GM12878 (cell line): ENCODE measurements at regions not wholly inside any gene's neighbourhood (a gene's known extent, or its start where the extent isn't known, plus 50 kb on each side); places are given as distances from the start of the nearest gene placed in this dataset.

Experiments used
- ATAC-seq: fragments of 200-7000 bp; cut with Tn5 transposase; 3 replicates; pipeline ENCODE4 v1.9.1; 2020; ENCODE audit warnings: mild to moderate bottlenecking, moderate library complexity
- BruUV-seq: library from RNA; stranded (reverse); fragments of 400-500 nt; replicated peaks from 2 replicates; lab custom pipeline; 2021; lab: Mats Ljungman, UMichigan
- CTCF ChIA-PET: fragments of 300-600 bp; sonication (Branson Sonifier 250); formaldehyde crosslinking; extraction: SDS; loops from one replicate; lab custom pipeline; 2021; ENCODE audit warnings: inconsistent platforms; lab: Yijun Ruan, JAX
- POLR2A ChIA-PET: fragments of 350-600 bp; formaldehyde crosslinking; extraction: SDS; loops from one replicate; lab custom pipeline; 2021; ENCODE audit warnings: inconsistent platforms; lab: Charles Lee
- RAD21 ChIA-PET: fragments of 300-600 bp; sonication (Branson Sonifier 250); formaldehyde crosslinking; loops from one replicate; lab custom pipeline; 2023; ENCODE audit warnings: antibody characterized with exemption; ENCODE audit not compliant: unreplicated experiment; lab: Charles Lee
- SMC1A ChIA-PET: fragments of 300-600 bp; sonication (Branson Sonifier 250); formaldehyde crosslinking; loops from one replicate; lab custom pipeline; 2023; ENCODE audit not compliant: unreplicated experiment, uncharacterized antibody; lab: Charles Lee
- DNase-seq: peaks from one replicate; pipeline ENCODE4 v3.0.0-alpha.2; 2011; ENCODE audit warnings: low read depth, low spot score
- FAIRE-seq: peaks from 3 replicates; lab custom pipeline; 2011; peaks lifted over from hg19 to GRCh38; lab: Jason Lieb, UNC
- H2AFZ ChIP-seq: 2 replicates; pipeline ENCODE4 v1.6.0; 2011; ENCODE audit warnings: low read depth, low read length, control low read depth; ENCODE audit not compliant: control insufficient read depth
- H3K27ac ChIP-seq: 2 replicates; pipeline ENCODE4 v1.5.1; 2011; ENCODE audit warnings: control low read depth; ENCODE audit not compliant: control insufficient read depth, insufficient read depth
- H3K27me3 ChIP-seq, 2 experiments: replicated peaks in 1 of 2; 2 replicates each; pipeline versions ENCODE4 v1.6.0 to v1.6.1; 2011; ENCODE audit warnings: low read length in 1 of 2; ENCODE audit not compliant: control insufficient read depth in 2 of 2, insufficient read depth in 2 of 2
- H3K36me3 ChIP-seq, 2 experiments: 2 replicates each; pipeline ENCODE4 v1.5.1; 2011; ENCODE audit warnings: low read length in 1 of 2; ENCODE audit not compliant: control insufficient read depth in 2 of 2, insufficient read depth in 2 of 2
- H3K4me1 ChIP-seq: 2 replicates; pipeline ENCODE4 v1.6.1; 2011; ENCODE audit warnings: mild to moderate bottlenecking, low read length, moderate library complexity, mixed read lengths; ENCODE audit not compliant: control insufficient read depth, insufficient read depth
- H3K4me2 ChIP-seq: 2 replicates; pipeline ENCODE4 v1.6.0; 2011; ENCODE audit warnings: control low read depth; ENCODE audit not compliant: control insufficient read depth, insufficient read depth
- H3K4me3 ChIP-seq: fragments of 200-600 bp; sonication (generic); 2 replicates; pipeline ENCODE4 v1.5.1; 2016
- H3K79me2 ChIP-seq: 2 replicates; pipeline ENCODE4 v1.6.0; 2011; ENCODE audit warnings: low read length; ENCODE audit not compliant: control insufficient read depth, insufficient read depth
- H3K9ac ChIP-seq: 2 replicates; pipeline ENCODE4 v1.8.0; 2011; ENCODE audit warnings: low read length, control low read depth, mixed read lengths; ENCODE audit not compliant: control insufficient read depth, insufficient read depth
- H3K9me3 ChIP-seq: replicated peaks from 3 replicates; pipeline ENCODE4 v1.5.1; 2011; ENCODE audit warnings: mild to moderate bottlenecking, low read length; ENCODE audit not compliant: control insufficient read depth, insufficient read depth
- H4K20me1 ChIP-seq: 2 replicates; pipeline ENCODE4 v1.6.0; 2011; ENCODE audit not compliant: control insufficient read depth, insufficient read depth
- BCLAF1 ChIP-seq: fragments of 450-650 bp; IDR thresholded peaks from 2 replicates; pipeline ENCODE4 v1.6.1; 2017; ENCODE audit warnings: antibody characterized with exemption, mild to moderate bottlenecking, moderate library complexity
- BHLHE40 ChIP-seq, 2 experiments: fragments of 450-650 bp in 1 of 2; IDR thresholded peaks; 2 replicates each; pipeline ENCODE4 v1.6.1; 2011 to 2017; ENCODE audit warnings: low read depth in 2 of 2, borderline replicate concordance in 1 of 2, improper control_type of control experiment in 1 of 2, low read length in 1 of 2, mild to moderate bottlenecking in 1 of 2
- BMI1 ChIP-seq: fragments of 450-650 bp; IDR thresholded peaks from 2 replicates; pipeline ENCODE4 v1.6.1; 2016; ENCODE audit warnings: mild to moderate bottlenecking, moderate library complexity, borderline replicate concordance
- CHD2 ChIP-seq: IDR thresholded peaks from 2 replicates; pipeline ENCODE4 v1.6.1; 2011; ENCODE audit warnings: low read depth, low read length, improper control_type of control experiment, borderline replicate concordance
- CREB1 ChIP-seq: IDR thresholded peaks from 2 replicates; pipeline ENCODE4 v1.6.1; 2012; ENCODE audit warnings: low read depth, mild to moderate bottlenecking, inconsistent platforms
- DPF2 ChIP-seq: fragments of 450-650 bp; IDR thresholded peaks from 2 replicates; pipeline ENCODE4 v1.6.1; 2017; ENCODE audit warnings: mild to moderate bottlenecking
- IRF3 ChIP-seq: fragments of 450-650 bp; IDR thresholded peaks from 2 replicates; pipeline ENCODE4 v1.6.1; 2014; ENCODE audit warnings: mild to moderate bottlenecking
- KDM1A ChIP-seq: fragments of 200-600 bp; sonication (generic); IDR thresholded peaks from 2 replicates; pipeline ENCODE4 v1.6.1; 2016; ENCODE audit warnings: borderline replicate concordance
- MAX ChIP-seq: IDR thresholded peaks from 2 replicates; pipeline ENCODE4 v1.6.1; 2012; ENCODE audit warnings: low read depth, low read length, improper control_type of control experiment
- MEF2B ChIP-seq: fragments of 450-650 bp; IDR thresholded peaks from 2 replicates; pipeline ENCODE4 v1.6.1; 2018; ENCODE audit warnings: mild to moderate bottlenecking, moderate library complexity; ENCODE audit not compliant: partially characterized antibody, poor library complexity, severe bottlenecking
- MTA2 ChIP-seq: fragments of 450-650 bp; IDR thresholded peaks from 2 replicates; pipeline ENCODE4 v1.6.1; 2016; ENCODE audit warnings: low read depth, mild to moderate bottlenecking, moderate library complexity
- PRDM15 ChIP-seq: fragments of 450-650 bp; formaldehyde crosslinking; IDR thresholded peaks from 2 replicates; pipeline ENCODE4 v1.4.0; 2020; ENCODE audit warnings: mild to moderate bottlenecking, moderate library complexity
- RBBP5 ChIP-seq: fragments of 200-600 bp; sonication (generic); conservative IDR thresholded peaks from 2 replicates; pipeline ENCODE4 v1.6.1; 2016
- YY1 ChIP-seq: IDR thresholded peaks from 2 replicates; pipeline ENCODE4 v1.6.1; 2011; ENCODE audit warnings: low read depth, mild to moderate bottlenecking, low read length
- ZNF274 ChIP-seq: IDR thresholded peaks from one replicate; pipeline ENCODE4 v1.8.0; 2011; ENCODE audit not compliant: insufficient read length, insufficient read depth
- in situ Hi-C: fragments of 300-500 bp; cut with MboI; formaldehyde crosslinking; loops from 9 replicates; pipeline ENCODE4 v1.14.3; 2018; ENCODE audit warnings: mixed read lengths
- intact Hi-C: fragments of 100-400 bp; cut with micrococcal nuclease; formaldehyde crosslinking; loops from one replicate; pipeline ENCODE4 v1.14.2; 2022; ENCODE audit not compliant: unreplicated experiment

- H3K9me3 ChIP-seq = no peaks in the 10 kb centered on the region
- DNase-seq (no peak), ATAC-seq (no peak), FAIRE-seq (no peak)
- intact Hi-C loops (no loop called here), in situ Hi-C loops (no loop called here)
- ChIA-PET POLR2A (no interaction called here), RAD21 (no interaction called here), CTCF (no interaction called here), SMC1A (no interaction called here)
- no peaks in the 10 kb centered on the region for H3K27me3 ChIP-seq
- H2AFZ ChIP-seq = no peak overlapping the region
- H3K4me2 ChIP-seq = no peak overlapping the region
- TF ChIP-seq RBBP5 (no peak), ZNF274 (no peak), IRF3 (no peak), CHD2 (no peak), DPF2 (no peak), KDM1A (no peak), MAX (no peak), YY1 (no peak), CREB1 (no peak), MTA2 (no peak), PRDM15 (CRISPR knock-in tag) (no peak), BCLAF1 (no peak), MEF2B (no peak), BHLHE40 (IDR thresholded peaks at IDR 0.05; ENCODE audit: borderline replicate concordance in 1 of 2, low read depth in 2 of 2, low read length in 1 of 2) (no peak), BMI1 (no peak)
- H4K20me1 ChIP-seq = no peaks in the 10 kb centered on the region
- no TSS peak for BruUV-seq
- H3K79me2 ChIP-seq = no peaks in the 10 kb centered on the region
- no peak overlapping the region for H3K27ac ChIP-seq
- no peaks in the 10 kb centered on the region for H3K4me1 ChIP-seq
- no peak overlapping the region for H3K9ac ChIP-seq
- no peaks in the 10 kb centered on the region for H3K36me3 ChIP-seq
- H3K4me3 ChIP-seq = no peak overlapping the region
Observed at GRCh38 chr4:103853627-103854026, 133.8 kb upstream of the TACR3 start.
